Stimulated activated CD4-positive, alpha-beta T cell treated with anti-CD3 and anti-CD28 coated beads, Interleukin-4, amount 100 ng/mL, for 24 hours (primary cell): ENCODE measurements at regions not wholly inside any gene's neighbourhood (a gene's known extent, or its start where the extent isn't known, plus 50 kb on each side); places are given as distances from the start of the nearest gene placed in this dataset.

ENCODE experiments used
- DNase-seq: peaks from one replicate; pipeline ENCODE4 v3.0.0-alpha.2; 2020

DNA sequence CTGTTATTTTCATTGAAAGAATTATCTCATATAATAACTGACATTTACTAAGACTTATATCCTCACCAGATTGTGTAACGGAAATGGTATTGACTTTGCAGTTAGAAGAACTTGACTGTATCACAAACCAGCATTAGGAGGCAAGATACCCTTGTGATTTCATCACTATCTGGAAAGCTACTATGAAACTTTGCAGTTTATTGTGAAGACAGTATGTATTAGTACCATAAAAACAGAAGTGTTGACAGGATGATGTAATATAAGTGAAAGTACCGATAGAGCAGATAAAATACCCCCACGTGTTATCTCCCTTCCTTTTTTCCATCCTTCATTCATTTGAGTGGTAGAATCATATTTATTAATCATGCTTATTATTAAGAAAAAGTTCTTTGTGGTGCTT is 365.7 kb upstream of the KLHL1 start:
- no peak for DNase-seq

DNA sequence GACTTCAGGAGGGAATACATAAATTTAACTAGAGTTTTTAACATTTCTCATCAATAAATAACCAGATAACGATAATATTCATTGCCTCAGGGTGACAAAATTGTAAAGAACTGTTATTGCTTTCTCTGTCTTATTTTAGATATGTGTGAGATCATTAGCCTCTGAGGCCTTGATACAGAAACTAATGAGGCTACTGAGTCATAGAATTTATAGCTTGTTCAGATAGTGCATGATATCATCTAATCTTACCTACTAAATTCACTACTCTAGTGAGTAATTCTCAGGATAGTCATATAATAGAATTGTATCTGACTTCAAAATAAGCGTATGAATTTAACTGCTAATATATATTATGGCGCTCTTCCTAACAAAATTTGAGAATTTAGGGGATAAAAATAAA is 360.8 kb upstream of the KLHL1 start:
- no peak for DNase-seq

DNA sequence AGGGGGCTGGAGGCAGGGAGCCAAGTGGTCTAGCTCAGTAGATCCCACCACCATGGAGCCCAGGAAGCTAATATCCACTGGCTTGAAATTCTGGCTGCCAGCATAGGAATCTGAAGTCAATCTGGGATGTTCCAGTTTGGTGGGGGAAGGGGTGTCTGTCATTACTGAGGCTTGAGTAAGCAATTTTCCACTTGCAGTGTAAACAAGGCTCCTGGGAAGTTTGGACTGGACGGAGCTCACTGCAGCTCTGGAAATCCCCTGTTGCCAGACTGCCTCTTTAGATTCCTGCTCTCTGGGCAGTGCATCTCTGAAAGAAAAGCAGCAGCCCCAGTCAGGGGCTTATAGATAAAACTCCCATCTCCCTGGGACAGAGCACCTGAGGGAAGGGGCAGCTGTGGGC is 349.2 kb upstream of the KLHL1 start:
- DNase-seq, result no peak

DNA sequence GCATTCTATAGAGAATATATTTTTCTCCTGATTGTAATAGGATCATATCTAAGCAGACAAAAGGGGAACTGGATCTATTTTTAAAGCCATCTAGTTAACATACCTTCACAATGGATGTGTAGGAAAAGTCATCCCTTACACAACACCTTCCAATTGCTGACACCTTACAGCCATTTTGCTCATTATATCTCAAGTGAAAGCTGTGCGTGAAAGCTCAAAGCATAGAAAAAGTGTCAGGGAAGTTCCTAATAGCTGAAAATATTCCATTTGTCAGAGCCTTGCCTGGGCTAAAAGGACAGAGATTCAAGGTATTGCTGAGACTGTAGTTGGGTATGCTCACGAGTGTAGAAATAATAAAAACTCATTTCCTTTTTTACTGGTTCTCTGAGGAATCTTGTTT is 340.6 kb upstream of the KLHL1 start:
- no peak for DNase-seq

DNA sequence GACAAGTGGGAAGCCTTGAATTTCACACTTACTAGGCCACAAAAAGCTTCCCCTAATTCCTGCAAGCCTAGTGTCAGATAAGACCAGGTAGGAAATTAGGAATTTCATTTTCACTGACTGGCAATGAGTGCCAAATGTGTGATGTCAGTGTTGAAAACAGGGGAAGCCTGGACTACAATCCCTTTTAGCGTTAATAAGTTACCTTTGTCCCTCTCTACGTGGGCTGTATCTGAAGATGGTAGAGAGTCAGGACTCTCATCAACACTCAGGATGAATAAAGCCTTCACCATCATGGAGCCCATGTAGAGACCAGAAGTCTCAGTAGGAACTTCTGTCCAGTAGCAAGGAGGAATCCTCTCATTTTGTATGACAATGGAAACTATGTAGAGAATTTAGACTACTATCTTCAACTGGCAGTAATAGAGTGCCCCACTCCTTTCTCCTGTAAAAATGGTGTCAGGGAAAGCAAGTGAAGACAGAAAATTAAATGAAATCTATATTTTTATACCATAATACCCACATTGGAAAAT is 324.1 kb upstream of the KLHL1 start:
- DNase-seq, result no peak

DNA sequence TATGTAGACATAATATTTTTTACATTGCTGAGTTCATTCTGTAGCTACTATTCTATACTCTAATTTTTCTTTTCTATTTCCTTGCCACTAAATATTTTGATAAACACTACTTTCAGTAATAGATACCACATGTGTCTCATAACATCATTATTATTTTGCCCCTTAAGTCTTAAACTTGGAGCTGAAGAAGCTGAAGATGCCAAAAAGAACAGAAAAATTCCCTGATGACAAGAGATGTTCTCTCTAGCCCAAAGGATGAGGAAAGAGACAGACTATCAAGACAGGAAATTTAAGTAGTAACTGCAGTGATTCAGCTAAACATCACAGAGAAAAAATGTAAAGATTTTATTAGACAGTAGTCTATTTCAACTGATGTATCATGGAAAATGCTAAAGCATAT is 322.0 kb upstream of the KLHL1 start:
- no peak for DNase-seq

DNA sequence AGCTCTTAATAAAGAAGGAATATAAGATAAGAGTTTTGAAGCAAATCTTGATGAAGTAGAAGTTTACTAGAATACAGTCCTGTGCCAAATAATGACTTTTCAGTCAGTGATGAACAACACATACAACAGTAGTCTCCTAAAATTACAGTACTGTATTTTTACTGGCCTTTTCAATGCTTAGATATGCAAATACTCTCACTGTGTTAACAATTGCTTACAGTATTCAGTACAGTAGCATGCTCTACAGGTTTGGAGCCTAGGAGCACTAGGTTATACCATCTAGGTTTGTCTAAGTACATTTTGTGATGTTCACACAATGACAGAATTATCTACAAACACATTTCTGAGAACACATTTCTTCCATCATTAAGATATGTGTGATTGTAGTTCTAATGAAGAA is 316.7 kb upstream of the KLHL1 start:
- DNase-seq, result no peak

DNA sequence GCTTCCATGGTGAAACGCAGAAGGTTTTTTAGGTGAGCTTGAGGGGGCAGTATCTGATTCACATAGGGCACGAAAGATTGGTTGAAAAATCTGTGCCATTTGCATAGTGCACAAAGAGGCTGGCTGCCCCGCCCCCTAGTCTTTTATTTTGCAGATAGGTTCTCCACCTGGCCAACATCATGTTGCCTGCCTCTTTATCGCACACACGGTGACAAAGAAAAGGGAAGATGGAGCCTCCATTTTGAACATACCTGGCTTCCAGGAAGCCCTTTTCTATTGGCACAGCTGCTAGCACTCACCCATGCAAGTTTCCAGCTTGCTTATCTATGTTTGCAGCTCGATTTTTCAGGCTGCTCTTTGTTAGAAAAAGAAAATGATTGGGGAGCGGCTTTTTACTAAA is 316.2 kb upstream of the KLHL1 start:
- no peak for DNase-seq

DNA sequence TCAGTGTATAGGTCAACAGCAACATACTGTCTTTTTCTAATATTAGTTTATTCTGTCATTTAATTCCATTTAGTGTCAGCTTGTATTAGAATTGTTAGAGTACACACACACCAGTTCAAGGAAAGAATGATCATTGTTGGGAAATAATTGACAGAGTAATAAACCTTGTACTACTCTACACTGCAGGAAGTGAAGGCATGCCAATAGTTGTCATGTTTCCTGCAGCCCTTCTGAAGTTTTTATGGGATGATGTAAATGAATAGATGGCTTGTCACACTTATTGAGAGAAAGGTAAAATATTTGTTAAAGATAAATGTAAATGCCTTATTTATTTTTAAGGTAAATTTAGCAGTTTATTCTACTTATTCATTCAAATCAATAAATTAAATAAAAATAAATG is 306.9 kb upstream of the KLHL1 start:
- no peak for DNase-seq

DNA sequence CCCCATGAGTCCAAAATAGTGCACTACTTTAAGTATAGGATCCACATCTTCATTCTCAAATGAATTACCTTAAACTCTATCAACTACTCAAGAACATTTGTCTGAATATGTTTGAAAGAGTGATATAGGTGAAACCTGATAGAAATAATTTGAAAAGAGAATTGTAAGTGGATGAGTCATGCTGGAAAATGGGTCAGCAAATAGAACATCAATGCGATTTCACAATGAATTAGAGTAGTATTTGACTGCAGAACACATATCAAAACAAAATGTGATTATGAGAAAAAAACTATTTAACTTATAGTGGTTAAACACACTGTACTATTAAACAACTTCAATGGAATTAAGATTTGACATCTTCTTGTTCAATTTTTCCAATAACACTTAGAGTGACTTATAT is 300.6 kb upstream of the KLHL1 start:
- no peak for DNase-seq

DNA sequence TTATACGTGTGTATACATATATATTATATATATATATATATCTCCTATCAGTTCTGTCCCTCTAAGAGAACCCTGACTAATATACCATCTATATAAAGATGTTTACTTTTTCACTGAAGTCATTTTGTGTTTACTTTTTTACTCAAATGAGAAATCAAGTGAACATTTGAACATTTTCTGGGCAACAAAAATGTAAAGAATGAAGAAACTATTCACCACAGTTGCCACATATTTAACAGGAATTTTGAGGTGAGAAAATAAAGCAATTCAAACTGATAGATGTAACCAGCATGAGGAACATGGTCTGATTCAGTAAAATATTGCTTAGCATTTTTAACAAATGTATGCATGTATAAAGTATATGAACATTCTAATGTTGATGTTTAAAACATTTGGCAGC is 299.2 kb upstream of the KLHL1 start:
- DNase-seq, result no peak

DNA sequence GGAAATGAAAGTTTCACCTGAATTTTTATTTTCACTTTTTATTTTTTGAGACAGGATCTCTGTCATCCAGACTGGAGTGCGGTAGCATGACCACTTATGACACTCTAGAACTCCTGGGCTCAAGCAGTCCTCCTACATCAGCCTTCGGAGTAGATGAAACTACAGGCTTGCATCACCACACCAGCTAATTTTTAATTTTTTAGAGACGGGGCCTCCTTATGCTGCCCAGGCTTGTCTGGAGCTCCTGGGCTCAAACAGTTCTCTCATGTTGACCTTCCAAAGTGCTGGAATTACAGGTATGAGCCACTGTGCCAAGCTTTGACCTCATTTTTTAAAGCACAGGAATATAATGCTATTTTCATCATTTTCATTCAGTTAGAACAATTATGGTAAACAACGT is 297.0 kb upstream of the KLHL1 start:
- DNase-seq, result no peak

DNA sequence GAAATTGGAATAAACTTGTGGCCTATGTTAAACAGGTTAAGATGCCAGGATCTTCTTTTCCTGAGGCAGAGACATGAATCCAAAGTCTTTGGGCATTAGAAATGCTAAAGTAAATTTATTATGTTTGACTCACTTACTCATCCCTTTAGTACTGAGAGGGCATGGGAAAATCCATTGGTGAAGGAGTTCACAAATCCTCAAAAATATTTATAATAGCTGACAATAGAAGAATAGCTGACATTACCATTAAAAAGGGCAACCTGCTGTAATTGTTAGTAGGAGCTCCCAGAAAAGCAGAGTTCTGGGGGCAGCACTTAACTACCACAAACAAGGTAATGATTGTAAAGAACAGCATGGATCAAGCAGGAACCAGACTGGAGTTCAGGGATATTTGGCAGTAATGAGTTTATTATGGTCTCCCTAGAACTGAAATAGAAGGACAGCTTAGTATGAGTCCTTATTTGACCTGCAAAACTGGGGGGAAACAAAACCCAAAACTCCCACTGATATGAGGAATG is 285.8 kb upstream of the KLHL1 start:
- no peak for DNase-seq

DNA sequence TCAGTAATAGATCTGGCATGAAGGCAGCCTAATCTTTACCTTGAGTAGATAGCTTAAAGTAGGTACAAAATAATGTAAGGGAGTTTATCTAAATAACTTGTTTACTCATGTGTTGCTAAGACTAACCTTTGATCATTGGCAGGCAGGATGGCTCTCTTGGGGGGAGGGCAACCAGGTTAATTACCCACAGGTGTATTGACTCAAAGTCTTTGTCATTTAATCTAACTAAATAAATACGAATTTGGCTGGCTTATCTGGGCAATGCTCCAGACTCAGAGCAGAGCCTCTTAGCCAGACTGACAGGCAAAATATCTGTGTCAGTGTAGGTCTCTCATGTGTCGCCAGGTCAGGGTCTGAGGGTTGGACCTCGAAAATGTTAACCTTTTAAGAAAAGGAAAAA is 283.4 kb upstream of the KLHL1 start:
- no peak for DNase-seq

DNA sequence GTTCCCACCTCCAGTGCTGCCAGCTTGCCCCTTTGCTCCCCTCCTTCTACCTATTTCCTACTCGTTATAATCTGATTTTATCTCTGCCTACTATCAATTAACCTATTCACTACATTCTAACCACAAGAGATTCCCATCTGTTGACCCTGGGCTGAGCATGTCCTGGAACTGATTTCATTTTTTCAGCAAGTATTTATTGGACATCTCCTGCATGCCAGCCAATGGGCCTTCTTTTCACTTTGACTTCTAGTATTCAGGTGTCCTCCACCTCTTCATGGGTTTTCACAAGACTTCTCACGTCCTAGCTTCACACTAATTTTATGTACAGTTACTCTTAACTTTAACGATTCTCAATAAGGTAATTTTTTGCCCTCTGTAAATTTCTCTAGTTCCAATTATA is 282.7 kb upstream of the KLHL1 start:
- no peak for DNase-seq

DNA sequence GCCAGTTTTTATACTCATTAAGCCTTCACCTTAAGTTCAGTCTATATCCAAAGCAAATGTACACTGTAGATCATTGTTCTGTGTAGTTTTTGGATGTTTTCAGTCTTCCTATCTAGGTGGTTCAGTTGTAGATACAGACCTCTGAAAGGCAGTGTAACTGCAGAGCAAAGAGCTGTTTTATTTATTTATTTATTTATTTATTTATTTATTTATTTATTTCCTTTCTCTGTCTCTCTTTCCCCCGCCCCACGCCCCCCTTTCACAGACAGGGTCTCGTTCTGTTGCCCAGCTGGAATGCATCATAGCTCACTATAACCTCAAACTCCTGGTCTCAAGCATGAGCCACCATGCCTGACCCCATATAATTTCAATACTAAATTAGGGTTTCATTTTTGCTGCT is 281.8 kb upstream of the KLHL1 start:
- no peak for DNase-seq

DNA sequence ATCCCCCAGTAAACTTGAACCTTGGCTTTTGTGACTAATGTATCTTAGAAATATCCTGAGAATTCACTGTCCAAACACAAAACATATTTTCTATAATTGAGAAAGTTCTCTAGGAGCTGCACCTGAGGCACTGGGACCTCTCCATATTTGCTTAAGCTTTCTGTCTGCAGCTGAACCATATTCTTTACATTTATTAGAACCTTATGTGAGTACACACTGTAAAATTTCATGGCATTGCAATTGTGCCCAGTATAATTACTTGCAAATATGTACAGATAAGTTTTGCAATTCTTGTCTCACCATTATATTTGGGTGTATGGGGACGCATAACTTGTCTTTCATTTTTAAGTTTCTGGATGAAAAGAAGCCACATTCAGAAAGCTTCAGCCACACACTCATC is 280.7 kb upstream of the KLHL1 start:
- DNase-seq, result no peak

DNA sequence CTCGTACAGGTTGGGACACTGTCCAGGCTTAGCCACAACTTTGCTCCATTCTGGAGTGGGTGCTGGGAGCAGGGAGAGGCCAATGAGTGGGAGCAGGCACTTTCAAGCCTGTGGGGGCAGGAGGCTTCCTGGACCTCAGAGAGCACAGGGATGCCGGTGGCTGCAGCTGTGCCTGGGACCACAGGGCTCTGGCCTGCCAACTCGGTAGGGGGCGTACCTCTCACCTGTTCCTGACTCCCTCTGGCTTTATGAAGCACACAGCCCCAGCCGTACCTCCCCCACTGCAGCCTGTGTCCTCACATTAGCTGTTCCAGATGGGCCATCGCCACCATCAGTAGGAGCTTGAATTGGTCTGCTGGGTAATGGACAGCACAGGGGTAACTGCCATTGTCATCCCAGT is 278.7 kb upstream of the KLHL1 start:
- no peak for DNase-seq

DNA sequence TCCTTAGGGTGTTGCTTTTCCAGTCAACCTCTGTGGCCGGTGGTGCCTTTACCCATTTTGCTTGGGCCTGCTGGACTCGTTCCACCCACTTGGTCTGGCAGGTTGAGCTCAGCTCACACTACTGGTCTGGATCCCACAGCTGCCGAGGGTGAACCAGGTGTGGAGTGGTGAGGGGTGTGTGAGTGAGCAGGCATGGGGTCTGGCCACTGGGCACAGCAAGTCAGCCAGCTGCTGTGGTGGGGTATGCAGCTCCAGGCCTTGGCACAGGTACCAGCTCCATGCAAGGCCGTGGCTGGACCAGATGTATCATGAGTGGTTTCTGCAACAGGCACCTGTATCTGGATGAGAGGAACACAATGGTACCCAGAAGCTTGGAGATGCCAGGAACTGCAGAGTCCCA is 277.6 kb upstream of the KLHL1 start:
- DNase-seq, result no peak

DNA sequence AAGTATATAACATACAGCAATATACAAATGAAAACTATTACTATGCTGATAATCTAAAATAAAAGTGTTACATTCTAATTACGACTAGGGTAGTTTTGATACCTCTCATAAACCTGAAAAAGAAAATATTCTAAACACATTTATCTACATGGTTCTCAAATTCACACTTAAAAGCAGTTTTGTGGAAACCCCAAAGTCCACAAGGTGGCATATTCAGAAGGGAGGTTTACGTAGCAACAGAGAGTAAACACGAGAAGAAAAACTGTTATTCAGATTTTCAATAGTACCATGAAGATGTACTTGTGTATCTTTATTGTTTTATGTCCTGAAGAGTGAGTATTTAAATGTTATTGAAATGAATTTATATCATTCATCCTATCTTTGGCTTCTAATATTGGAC is 275.9 kb upstream of the KLHL1 start:
- DNase-seq, result no peak

DNA sequence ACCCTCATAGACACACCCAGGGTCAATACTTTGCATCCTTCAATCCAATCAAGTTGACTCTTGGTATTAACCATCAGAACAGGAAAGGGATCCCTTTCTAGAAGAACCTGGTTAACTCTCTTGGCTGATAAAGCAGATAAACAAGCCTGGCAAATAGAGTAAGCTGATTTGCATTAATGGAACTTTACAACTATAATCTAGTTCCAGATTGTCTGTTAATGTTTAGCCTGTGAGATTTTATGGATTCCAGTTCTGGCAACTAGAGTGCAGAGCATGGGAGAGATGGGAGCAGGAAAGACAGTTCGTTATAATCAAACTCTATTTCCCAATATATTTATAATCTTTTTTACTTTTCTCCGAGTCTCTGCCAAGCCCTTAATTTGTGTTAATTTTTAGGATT is 272.6 kb upstream of the KLHL1 start:
- no peak for DNase-seq

DNA sequence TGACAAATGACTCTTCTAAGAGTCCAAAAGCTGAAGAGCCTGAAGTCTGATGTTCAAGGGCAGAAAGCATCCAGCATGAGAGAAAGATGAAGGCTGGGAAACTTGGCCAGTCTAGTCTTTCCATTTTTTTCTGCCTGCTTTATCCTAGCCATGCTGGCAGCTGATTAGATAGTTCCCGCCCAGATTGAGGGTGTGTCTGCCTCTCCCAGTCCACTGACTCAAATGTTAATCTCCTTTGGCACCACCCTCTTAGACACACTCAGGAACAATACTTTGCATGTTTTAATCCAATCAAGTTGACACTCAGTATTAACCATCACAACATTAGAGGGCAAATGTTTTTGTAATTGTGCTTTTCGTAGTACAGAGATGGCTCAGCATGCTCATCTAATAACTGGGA is 267.5 kb upstream of the KLHL1 start:
- DNase-seq, result no peak

DNA sequence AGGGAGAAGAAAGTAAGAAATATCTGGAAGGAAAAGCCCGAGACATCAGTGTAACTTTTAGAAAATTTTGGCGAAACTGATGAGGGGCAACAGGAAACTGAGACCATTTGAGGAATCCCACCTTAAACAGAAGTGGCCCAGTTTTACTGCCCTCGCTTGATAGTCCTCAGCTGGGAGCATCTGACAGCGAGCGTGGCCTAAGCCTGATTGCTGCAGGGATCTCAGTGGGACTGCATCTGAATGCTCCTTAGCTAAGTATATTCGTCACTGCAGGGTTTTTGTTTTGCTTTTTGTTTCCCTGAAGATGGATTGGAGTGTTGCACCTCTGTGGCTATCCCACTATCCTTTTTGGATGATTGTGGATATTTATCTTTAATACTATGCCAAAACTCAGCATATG is 262.7 kb upstream of the KLHL1 start:
- no peak for DNase-seq

DNA sequence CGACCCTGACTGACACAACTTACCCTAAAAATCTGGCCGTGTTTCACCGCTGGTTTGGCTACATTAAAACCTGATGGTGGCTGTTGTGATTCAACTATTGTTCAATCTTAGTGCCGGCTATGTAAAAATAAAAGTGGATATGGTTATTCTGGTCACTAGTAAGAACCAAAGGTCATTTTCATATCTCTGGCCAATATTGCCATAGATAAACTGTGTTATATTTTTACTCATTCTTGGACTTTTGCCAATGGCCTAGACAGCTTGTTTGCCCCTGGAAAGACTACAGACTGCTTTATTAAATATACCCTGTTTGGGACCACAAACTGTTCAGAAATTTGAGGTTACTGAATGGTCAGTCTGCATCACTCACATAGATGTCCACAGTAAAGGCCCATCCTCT is 258.5 kb upstream of the KLHL1 start:
- no peak for DNase-seq

DNA sequence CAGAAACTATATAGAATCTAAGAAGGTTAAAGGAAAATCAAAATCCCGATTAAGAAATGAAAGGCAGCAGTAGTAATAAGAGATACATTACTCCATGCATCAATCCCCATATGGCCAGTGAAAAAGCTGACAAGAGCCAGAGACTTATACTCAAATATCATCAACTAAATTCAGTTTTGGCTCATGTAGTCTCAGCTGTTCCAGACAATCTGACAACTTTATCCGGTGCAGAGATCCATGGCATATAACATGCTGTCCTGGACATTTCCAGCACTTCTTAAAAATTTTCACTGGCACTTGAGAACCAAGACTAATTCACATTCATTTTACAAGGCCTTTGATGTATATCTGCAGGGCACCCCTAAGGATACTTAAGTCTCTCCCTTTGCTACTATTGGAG is 255.7 kb upstream of the KLHL1 start:
- no peak for DNase-seq
